Kidney (tissue), 13 donors: ENCODE measurements at regions not wholly inside any gene's neighbourhood (a gene's known extent, or its start where the extent isn't known, plus 50 kb on each side); places are given as distances from the start of the nearest gene placed in this dataset.
"Not testable (repeated sequence)": the region's sequence is repeated elsewhere in the genome, so short reads cannot be mapped to it uniquely, and the experiment has no call there.

ENCODE experiments used
- DNase-seq, 5 donors: peaks; one replicate each; pipeline ENCODE4 v3.0.0-alpha.2; 2013 to 2020
- FAIRE-seq: peaks from 2 replicates; lab custom pipeline; 2012; peaks lifted over from hg19 to GRCh38; lab: Jason Lieb, UNC
- H3K27ac ChIP-seq, 2 donors: one replicate each; pipeline ENCODE4 v1.7.0; 2013; ENCODE audit warnings: low read depth in 2 of 2, low read length in 2 of 2, inconsistent platforms in 1 of 2
- H3K27me3 ChIP-seq: one replicate; pipeline ENCODE4 v1.7.1; 2013; ENCODE audit warnings: low read length, inconsistent platforms; ENCODE audit not compliant: control insufficient read depth, insufficient read depth
- H3K36me3 ChIP-seq, 3 donors: one replicate each; pipeline versions ENCODE4 v1.7.0 to v1.7.1; 2013; ENCODE audit warnings: low read length in 3 of 3, control low read depth in 1 of 3, inconsistent platforms in 1 of 3; ENCODE audit not compliant: insufficient read depth in 3 of 3, control insufficient read depth in 2 of 3
- H3K4me1 ChIP-seq, 3 donors: one replicate each; pipeline versions ENCODE4 v1.7.0 to v1.7.1; 2013; ENCODE audit warnings: low read length in 3 of 3, inconsistent platforms in 1 of 3, low read depth in 1 of 3; ENCODE audit not compliant: control insufficient read depth in 2 of 3, insufficient read depth in 2 of 3
- H3K4me3 ChIP-seq, 3 donors: one replicate each; pipeline versions ENCODE4 v1.7.0 to v1.8.1; 2013; ENCODE audit warnings: low read length in 3 of 3, control low read depth in 1 of 3, inconsistent platforms in 1 of 3
- H3K9ac ChIP-seq, 3 donors: one replicate each; pipeline versions ENCODE4 v1.7.0 to v1.7.1; 2013; ENCODE audit warnings: low read length in 3 of 3, control low read depth in 1 of 3, inconsistent platforms in 1 of 3
- H3K9me3 ChIP-seq, 3 donors: one replicate each; pipeline versions ENCODE4 v1.7.0 to v1.7.1; 2013; ENCODE audit warnings: low read length in 3 of 3, control low read depth in 1 of 3, inconsistent platforms in 1 of 3; ENCODE audit not compliant: control insufficient read depth in 2 of 3, insufficient read depth in 1 of 3
- CTCF ChIP-seq: IDR thresholded peaks from 3 replicates; pipeline ENCODE4 v1.5.1; 2012; ENCODE audit warnings: mild to moderate bottlenecking, moderate library complexity, borderline replicate concordance; ENCODE audit not compliant: insufficient read depth; ENCODE audit errors: extremely low read depth
- intact Hi-C: fragments of 100-400 bp; cut with DNase I; formaldehyde crosslinking; loops from one replicate; pipeline ENCODE4 v1.11.1; 2022
- donor health status: control.
- donor health status: control.
- donor health status: control.
- donor health status: control.
- donor health status: control.
- donor health status: DM: yes; HTN: yes; CAD: no.
- donor health status: Normal renal cell carcinoma (clear cell type).

GRCh38 chr3:170656284-170656683 is 70.4 kb upstream of the SLC7A14 start:
- Histone ChIP-seq H3K4me1 (peaks cover 0 to 14% (median 0%) of the 10 kb centered on the region in 3 donors), H3K27ac (peak overlapping the region in 1 of 2 donors; percentile 27), H3K9ac (no peak overlapping the region), H3K9me3 (no peaks in the 10 kb centered on the region), H3K27me3 (no peaks in the 10 kb centered on the region), H3K4me3 (no peak overlapping the region), H3K36me3 (no peaks in the 10 kb centered on the region)
- peak in 2 of 5 donors; percentile 48 to 52 for DNase-seq
- intact Hi-C loops = no loop called here
- TF ChIP-seq CTCF = no peak
- FAIRE-seq = no peak

- Histone ChIP-seq H3K36me3 (no peaks in the 10 kb centered on the region), H3K9ac (no peak overlapping the region), H3K4me3 (no peak overlapping the region), H3K27me3 (no peaks in the 10 kb centered on the region), H3K9me3 (no peaks in the 10 kb centered on the region), H3K4me1 (peaks cover 0 to 14% (median 0%) of the 10 kb centered on the region in 3 donors), H3K27ac (no peak overlapping the region)
- intact Hi-C loops = no loop called here
- FAIRE-seq = no peak
- TF ChIP-seq CTCF = no peak
- DNase-seq = no peak
Measured at GRCh38 chr3:170653801-170654200, 67.9 kb upstream of the SLC7A14 start.

DNA sequence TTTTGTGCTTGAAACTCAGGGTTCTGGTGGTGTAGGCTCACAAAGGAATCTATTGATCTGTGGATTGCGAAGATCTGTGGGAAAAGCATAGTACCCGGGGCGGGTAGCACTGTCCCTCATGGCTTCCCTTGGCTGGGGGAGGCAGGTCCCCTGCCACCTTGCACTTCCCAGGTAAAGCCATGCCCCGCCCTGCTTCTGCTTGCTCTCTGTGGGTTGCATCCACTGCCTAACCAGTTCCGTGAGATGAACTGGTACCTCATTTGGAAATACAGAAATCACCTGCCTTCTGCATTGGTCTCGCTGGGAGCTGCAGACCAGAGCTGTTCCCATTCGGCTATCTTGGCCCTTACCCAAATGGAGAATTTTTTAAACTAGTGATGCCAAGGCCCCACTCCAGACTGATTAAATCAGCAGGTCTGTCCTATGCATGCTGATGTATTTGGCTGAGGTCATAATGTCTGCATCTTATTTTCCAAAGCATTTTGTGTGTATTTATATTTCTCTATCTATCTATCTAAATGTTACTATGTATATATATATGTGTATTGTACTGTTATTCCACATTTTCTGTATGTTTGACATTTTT is 65.5 kb upstream of the SLC7A14 start:
- Histone ChIP-seq H3K9ac (no peak overlapping the region), H3K4me3 (no peak overlapping the region), H3K4me1 (peaks cover 0 to 6% (median 0%) of the 10 kb centered on the region in 3 donors), H3K27me3 (no peaks in the 10 kb centered on the region), H3K9me3 (no peaks in the 10 kb centered on the region), H3K36me3 (no peaks in the 10 kb centered on the region), H3K27ac (no peak overlapping the region)
- DNase-seq = no peak
- intact Hi-C loops = no loop called here
- no peak for TF ChIP-seq CTCF
- FAIRE-seq = no peak

DNA sequence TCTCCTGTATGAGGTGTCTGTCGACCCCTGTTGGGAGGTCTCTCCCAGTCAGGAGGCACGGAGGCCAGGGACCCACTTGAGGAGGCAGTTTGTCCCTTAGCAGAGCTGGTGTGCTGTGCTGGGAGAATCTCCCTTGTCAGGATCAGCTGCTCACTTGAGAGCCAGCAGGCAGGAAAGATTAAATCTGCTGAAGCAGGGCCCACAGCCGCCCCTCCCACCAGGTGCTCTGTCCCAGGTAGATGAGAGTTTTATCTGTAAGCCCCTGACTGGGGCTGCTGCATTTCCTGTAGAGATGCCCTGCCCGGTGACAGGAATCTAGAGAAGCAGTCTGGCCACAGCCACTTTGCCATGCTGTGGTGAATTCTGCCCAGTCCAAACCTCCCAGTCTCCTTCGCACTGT is 64.7 kb upstream of the SLC7A14 start:
- FAIRE-seq, intact Hi-C loops, H3K9ac ChIP-seq, H3K36me3 ChIP-seq, H3K4me3 ChIP-seq, H3K4me1 ChIP-seq, H3K9me3 ChIP-seq, H3K27ac ChIP-seq, H3K27me3 ChIP-seq, DNase-seq: not testable (repeated sequence)
